C4-2B (cell line): ENCODE measurements at regions not wholly inside any gene's neighbourhood (a gene's known extent, or its start where the extent isn't known, plus 50 kb on each side); places are given as distances from the start of the nearest gene placed in this dataset.

ENCODE experiments used
- CTCF ChIP-seq: fragments of 450-650 bp; conservative IDR thresholded peaks from 2 replicates; pipeline ENCODE4 v1.5.1; 2017; ENCODE audit warnings: mild to moderate bottlenecking
- ZFX ChIP-seq: fragments of 450-650 bp; IDR thresholded peaks from 2 replicates; pipeline ENCODE4 v1.6.1; 2017

GRCh38 chr5:174246743-174247142, 201.2 kb downstream of the NSG2 start:
- TF ChIP-seq ZFX, result no peak
- TF ChIP-seq CTCF, result no peak
